ENCODE measurements at regions not wholly inside any gene's neighbourhood (a gene's known extent, or its start where the extent isn't known, plus 50 kb on each side); places are given as distances from the start of the nearest gene placed in this dataset.

DNA sequence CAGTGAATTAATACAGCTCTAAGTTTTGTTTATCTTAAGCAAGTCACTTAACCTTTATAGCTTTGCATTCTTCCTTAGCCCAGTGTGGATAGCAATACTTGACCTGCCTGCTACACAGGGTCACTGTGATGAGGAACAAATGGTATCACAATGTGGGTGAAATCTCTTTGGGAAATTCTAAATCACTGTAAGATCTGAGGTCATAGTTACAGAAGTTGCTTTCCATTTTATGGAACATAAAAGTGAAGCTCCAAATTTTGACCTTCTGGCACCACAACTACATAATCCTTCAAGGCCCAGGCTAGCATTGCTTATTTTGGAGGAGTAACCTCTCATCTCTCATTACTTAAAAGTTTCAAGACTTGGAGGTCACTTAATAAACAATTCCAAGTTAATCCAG is 227.7 kb downstream of the USP46 start:
- BruUV-seq (replicated peaks): no TSS peak

DNA sequence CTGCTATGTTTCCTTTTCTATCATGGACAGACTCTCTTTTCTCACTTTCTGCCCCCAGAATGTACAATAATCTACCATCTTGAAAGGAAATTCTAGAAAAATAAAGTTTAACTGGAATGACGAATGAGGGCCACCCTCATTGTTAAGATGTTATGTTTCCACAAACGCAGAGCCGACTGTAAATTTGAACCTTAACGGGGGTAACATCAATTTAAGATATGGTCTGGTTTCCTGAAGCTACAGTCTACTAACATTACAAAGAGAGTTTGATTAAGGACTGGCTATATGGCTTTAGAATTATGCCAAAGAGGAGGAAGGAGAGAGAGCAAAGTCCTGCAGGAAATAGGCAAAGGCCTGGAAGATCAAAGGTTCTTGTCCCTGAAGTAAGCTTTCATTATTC is 227.2 kb downstream of the USP46 start:
- no peaks in the 10 kb centered on the region for H3K9me3 ChIP-seq (replicated peaks; ENCODE audit: control insufficient read depth, insufficient read depth, low read length)
- H3K9ac ChIP-seq (replicated peaks; ENCODE audit: extremely low read depth, insufficient read depth, low read length): no peak overlapping the region
- no peaks in the 10 kb centered on the region for H3K9me1 ChIP-seq (replicated peaks; ENCODE audit: control insufficient read depth, extremely low read depth, insufficient read depth, low read length)
- dilution Hi-C loops (cut with MboI; ENCODE audit: extremely low pct_ligation_motif_present, low sequenced_read_pairs) (no loop called here), intact Hi-C loops (cut with micrococcal nuclease) (no loop called here)
- H3K4me2 ChIP-seq (ENCODE audit: insufficient read depth, low read length): no peak overlapping the region
- no peaks in the 10 kb centered on the region for H3K4me1 ChIP-seq (ENCODE audit: control insufficient read depth, extremely low read depth, insufficient read depth, low read length)
- H4K20me1 ChIP-seq (replicated peaks; ENCODE audit: control insufficient read depth, extremely low read depth, insufficient read depth, low read length): no peaks in the 10 kb centered on the region
- no peak overlapping the region for H2AFZ ChIP-seq (ENCODE audit: low read depth, low read length)
- ChIA-PET CTCF (no interaction called here), POLR2A (no interaction called here)
- H3K4me3 ChIP-seq (replicated peaks in 1 of 3; ENCODE audit: insufficient read depth in 1 of 3, low read depth in 1 of 3, low read length in 3 of 3): no peak overlapping the region
- no peak overlapping the region for H3K27ac ChIP-seq (ENCODE audit: insufficient read depth, low read depth, low read length)
- H3K36me3 ChIP-seq (ENCODE audit: control insufficient read depth in 2 of 2, extremely low read depth in 1 of 2, insufficient read depth in 2 of 2, low read length in 2 of 2): no peaks in the 10 kb centered on the region
- FAIRE-seq (no peak), DNase-seq (ENCODE audit: low read depth, low spot score) (no peak)
- BruUV-seq (replicated peaks): no TSS peak
- H3K27me3 ChIP-seq (ENCODE audit: control insufficient read depth in 2 of 2, insufficient read depth in 2 of 2, low read length in 2 of 2): no peaks in the 10 kb centered on the region
- TF ChIP-seq EZH2 (IDR thresholded peaks at IDR 0.05; ENCODE audit: borderline replicate concordance, low read depth, low read length, severe bottlenecking) (no peak), MYC (IDR thresholded peaks at IDR 0.05; ENCODE audit: low read depth, low read length) (no peak), GATA2 (IDR thresholded peaks at IDR 0.05; ENCODE audit: insufficient read depth, insufficient read length, low read depth, low read length) (no peak), FOS (IDR thresholded peaks at IDR 0.05; ENCODE audit: borderline replicate concordance, insufficient read depth, low read length) (no peak), POLR2AphosphoS5 (IDR thresholded peaks at IDR 0.05; ENCODE audit: insufficient read depth, low read depth, low read length) (no peak), JUN (IDR thresholded peaks at IDR 0.05; ENCODE audit: borderline replicate concordance, insufficient read depth, insufficient read length, low read depth) (no peak), POLR2A (IDR thresholded peaks at IDR 0.05; ENCODE audit: low read depth, low read length) (no peak)
- TF ChIP-seq, protein P1, sequence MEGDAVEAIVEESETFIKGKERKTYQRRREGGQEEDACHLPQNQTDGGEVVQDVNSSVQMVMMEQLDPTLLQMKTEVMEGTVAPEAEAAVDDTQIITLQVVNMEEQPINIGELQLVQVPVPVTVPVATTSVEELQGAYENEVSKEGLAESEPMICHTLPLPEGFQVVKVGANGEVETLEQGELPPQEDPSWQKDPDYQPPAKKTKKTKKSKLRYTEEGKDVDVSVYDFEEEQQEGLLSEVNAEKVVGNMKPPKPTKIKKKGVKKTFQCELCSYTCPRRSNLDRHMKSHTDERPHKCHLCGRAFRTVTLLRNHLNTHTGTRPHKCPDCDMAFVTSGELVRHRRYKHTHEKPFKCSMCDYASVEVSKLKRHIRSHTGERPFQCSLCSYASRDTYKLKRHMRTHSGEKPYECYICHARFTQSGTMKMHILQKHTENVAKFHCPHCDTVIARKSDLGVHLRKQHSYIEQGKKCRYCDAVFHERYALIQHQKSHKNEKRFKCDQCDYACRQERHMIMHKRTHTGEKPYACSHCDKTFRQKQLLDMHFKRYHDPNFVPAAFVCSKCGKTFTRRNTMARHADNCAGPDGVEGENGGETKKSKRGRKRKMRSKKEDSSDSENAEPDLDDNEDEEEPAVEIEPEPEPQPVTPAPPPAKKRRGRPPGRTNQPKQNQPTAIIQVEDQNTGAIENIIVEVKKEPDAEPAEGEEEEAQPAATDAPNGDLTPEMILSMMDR (IDR thresholded peaks at IDR 0.05; ENCODE audit: extremely low read depth in 1 of 2, insufficient read depth in 1 of 2, low read depth in 1 of 2, low read length in 2 of 2): no peak
- TF ChIP-seq, protein P2, sequence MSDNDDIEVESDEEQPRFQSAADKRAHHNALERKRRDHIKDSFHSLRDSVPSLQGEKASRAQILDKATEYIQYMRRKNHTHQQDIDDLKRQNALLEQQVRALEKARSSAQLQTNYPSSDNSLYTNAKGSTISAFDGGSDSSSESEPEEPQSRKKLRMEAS (IDR thresholded peaks at IDR 0.05; ENCODE audit: insufficient read depth, insufficient read length): no peak
- no peaks in the 10 kb centered on the region for H3K79me2 ChIP-seq (ENCODE audit: control insufficient read depth, insufficient read depth, low read length)

More for the DNA sequence above, 227.7 kb downstream of the USP46 start:
- Histone ChIP-seq H3K27ac (ENCODE audit: insufficient read depth, low read depth, low read length) (no peak overlapping the region), H3K9me1 (replicated peaks; ENCODE audit: control insufficient read depth, extremely low read depth, insufficient read depth, low read length) (no peaks in the 10 kb centered on the region), H3K4me1 (ENCODE audit: control insufficient read depth, extremely low read depth, insufficient read depth, low read length) (no peaks in the 10 kb centered on the region), H3K9me3 (replicated peaks; ENCODE audit: control insufficient read depth, insufficient read depth, low read length) (no peaks in the 10 kb centered on the region), H2AFZ (ENCODE audit: low read depth, low read length) (no peak overlapping the region), H3K4me3 (replicated peaks in 1 of 3; ENCODE audit: insufficient read depth in 1 of 3, low read depth in 1 of 3, low read length in 3 of 3) (no peak overlapping the region), H3K79me2 (ENCODE audit: control insufficient read depth, insufficient read depth, low read length) (no peaks in the 10 kb centered on the region), H4K20me1 (replicated peaks; ENCODE audit: control insufficient read depth, extremely low read depth, insufficient read depth, low read length) (no peaks in the 10 kb centered on the region), H3K4me2 (ENCODE audit: insufficient read depth, low read length) (no peak overlapping the region), H3K9ac (replicated peaks; ENCODE audit: extremely low read depth, insufficient read depth, low read length) (no peak overlapping the region), H3K27me3 (ENCODE audit: control insufficient read depth in 2 of 2, insufficient read depth in 2 of 2, low read length in 2 of 2) (no peaks in the 10 kb centered on the region), H3K36me3 (ENCODE audit: control insufficient read depth in 2 of 2, extremely low read depth in 1 of 2, insufficient read depth in 2 of 2, low read length in 2 of 2) (no peaks in the 10 kb centered on the region)
- dilution Hi-C loops (cut with MboI; ENCODE audit: extremely low pct_ligation_motif_present, low sequenced_read_pairs): no loop called here
- DNase-seq (ENCODE audit: low read depth, low spot score) (no peak), FAIRE-seq (no peak)
- TF ChIP-seq, protein P1 (IDR thresholded peaks at IDR 0.05; ENCODE audit: extremely low read depth in 1 of 2, insufficient read depth in 1 of 2, low read depth in 1 of 2, low read length in 2 of 2): no peak
- TF ChIP-seq POLR2A (IDR thresholded peaks at IDR 0.05; ENCODE audit: low read depth, low read length) (no peak), JUN (IDR thresholded peaks at IDR 0.05; ENCODE audit: borderline replicate concordance, insufficient read depth, insufficient read length, low read depth) (no peak), GATA2 (IDR thresholded peaks at IDR 0.05; ENCODE audit: insufficient read depth, insufficient read length, low read depth, low read length) (no peak), POLR2AphosphoS5 (IDR thresholded peaks at IDR 0.05; ENCODE audit: insufficient read depth, low read depth, low read length) (no peak)
- intact Hi-C loops (cut with micrococcal nuclease): no loop called here
- ChIA-PET CTCF (no interaction called here), POLR2A (no interaction called here)
